Stromal cell of bone marrow (primary cell): ENCODE measurements at regions not wholly inside any gene's neighbourhood (a gene's known extent, or its start where the extent isn't known, plus 50 kb on each side); places are given as distances from the start of the nearest gene placed in this dataset.
"Not testable (repeated sequence)": the region's sequence is repeated elsewhere in the genome, so short reads cannot be mapped to it uniquely, and the experiment has no call there.

Experiments used
- DNase-seq: peaks from one replicate; pipeline ENCODE4 v3.0.0-alpha.2; 2012; ENCODE audit warnings: low read depth

GRCh38 chr17:52546493-52546892 is 388.0 kb upstream of the CA10 start:
- no peak for DNase-seq

- no peak for DNase-seq
Measured at GRCh38 chr17:52537421-52537820, 378.9 kb upstream of the CA10 start.

- DNase-seq: no peak
Measured at GRCh38 chr17:52536489-52536888, 378.0 kb upstream of the CA10 start.

GRCh38 chr17:52532373-52532772 is 373.9 kb upstream of the CA10 start:
- no peak for DNase-seq

GRCh38 chr17:52524096-52524637 is 365.7 kb upstream of the CA10 start:
- DNase-seq: no peak

GRCh38 chr17:52517176-52517575 is 358.7 kb upstream of the CA10 start:
- no peak for DNase-seq

GRCh38 chr17:52515927-52516326 is 357.4 kb upstream of the CA10 start:
- DNase-seq: no peak

GRCh38 chr17:52505601-52506000 is 347.1 kb upstream of the CA10 start:
- no peak for DNase-seq

GRCh38 chr17:52504081-52504480 is 345.6 kb upstream of the CA10 start:
- DNase-seq: no peak

- no peak for DNase-seq
Measured at GRCh38 chr17:52495646-52496045, 337.1 kb upstream of the CA10 start.

- no peak for DNase-seq
Measured at GRCh38 chr17:52482271-52482670, 323.8 kb upstream of the CA10 start.

- no peak for DNase-seq
Measured at GRCh38 chr17:52477824-52478699, 319.5 kb upstream of the CA10 start.

- DNase-seq: no peak
Measured at GRCh38 chr17:52476638-52477313, 318.3 kb upstream of the CA10 start.

- no peak for DNase-seq
Measured at GRCh38 chr17:52470553-52470952, 312.0 kb upstream of the CA10 start.

GRCh38 chr17:52465407-52465806 is 306.9 kb upstream of the CA10 start:
- no peak for DNase-seq

- no peak for DNase-seq
Measured at GRCh38 chr17:52451294-52451861, 292.9 kb upstream of the CA10 start.

- no peak for DNase-seq
Measured at GRCh38 chr17:52442350-52442749, 283.8 kb upstream of the CA10 start.

GRCh38 chr17:52420555-52421078 is 262.1 kb upstream of the CA10 start:
- DNase-seq: no peak

- no peak for DNase-seq
Measured at GRCh38 chr17:52419229-52419641, 260.7 kb upstream of the CA10 start.

- no peak for DNase-seq
Measured at GRCh38 chr17:52410781-52411180, 252.3 kb upstream of the CA10 start.

GRCh38 chr17:52409222-52409621 is 250.7 kb upstream of the CA10 start:
- DNase-seq: not testable (repeated sequence)

GRCh38 chr17:52395308-52395707 is 236.8 kb upstream of the CA10 start:
- DNase-seq: no peak

- no peak for DNase-seq
Measured at GRCh38 chr17:52390422-52390821, 231.9 kb upstream of the CA10 start.
